Right ventricle myocardium inferior (tissue), 1 donor: ENCODE measurements at regions not wholly inside any gene's neighbourhood (a gene's known extent, or its start where the extent isn't known, plus 50 kb on each side); places are given as distances from the start of the nearest gene placed in this dataset.

Experiments used
- ATAC-seq: fragments of 200-7000 bp; cut with Tn5 transposase; one replicate; pipeline ENCODE4 v1.9.1; 2020; ENCODE audit warnings: mild to moderate bottlenecking, moderate library complexity
- DNase-seq: peaks from one replicate; pipeline ENCODE4 v3.0.0; 2021; ENCODE audit errors: missing footprints
- intact Hi-C: fragments of 100-400 bp; cut with DNase I; formaldehyde crosslinking; loops from one replicate; pipeline ENCODE4 v1.11.0; 2022
- donor health status: DM: no; HTN: yes; CAD: no; lungs with severe emphysema.

DNA sequence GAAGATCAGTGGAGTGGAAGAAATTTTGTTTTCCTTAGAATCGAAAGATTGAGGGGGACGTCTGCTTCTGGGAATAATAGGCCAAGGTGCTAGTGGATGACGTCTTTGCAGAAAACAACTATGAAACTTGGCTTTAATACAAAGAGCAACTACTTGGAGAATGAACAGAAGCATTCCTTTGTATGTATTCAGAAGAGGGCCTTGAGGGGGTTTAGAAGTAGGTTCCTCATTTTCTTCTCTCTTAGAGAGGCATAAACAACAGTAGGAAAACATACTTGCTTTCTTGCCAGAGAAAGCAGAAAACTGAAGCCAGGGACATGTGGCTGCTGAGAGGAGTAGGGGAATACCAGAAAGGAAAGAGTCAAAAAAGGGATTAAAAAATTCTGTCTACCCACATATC lies 167.8 kb downstream of the ZNF330 start:
- DNase-seq (no peak), ATAC-seq (no peak)
- intact Hi-C loops = no loop called here

DNA sequence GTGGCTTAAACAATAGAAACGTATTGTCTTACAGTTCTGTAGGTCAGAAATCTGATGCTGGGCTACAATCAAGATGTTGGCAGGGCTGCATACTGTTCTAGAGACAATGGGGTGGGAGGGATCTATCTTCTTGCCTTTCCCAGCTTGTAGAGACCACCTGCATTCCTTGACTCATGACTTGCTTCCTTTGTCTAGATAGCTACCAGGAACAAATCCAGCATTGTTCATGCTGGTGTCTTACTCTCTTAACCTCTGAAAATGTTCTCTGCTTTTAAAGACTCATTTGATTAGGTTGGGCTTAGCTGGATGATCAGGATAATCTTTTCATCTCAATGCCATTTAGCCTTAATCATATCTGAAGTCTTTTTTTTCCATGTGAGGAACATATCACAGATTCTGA lies 169.0 kb downstream of the ZNF330 start:
- intact Hi-C loops = no loop called here
- no peak for ATAC-seq
- no peak for DNase-seq

DNA sequence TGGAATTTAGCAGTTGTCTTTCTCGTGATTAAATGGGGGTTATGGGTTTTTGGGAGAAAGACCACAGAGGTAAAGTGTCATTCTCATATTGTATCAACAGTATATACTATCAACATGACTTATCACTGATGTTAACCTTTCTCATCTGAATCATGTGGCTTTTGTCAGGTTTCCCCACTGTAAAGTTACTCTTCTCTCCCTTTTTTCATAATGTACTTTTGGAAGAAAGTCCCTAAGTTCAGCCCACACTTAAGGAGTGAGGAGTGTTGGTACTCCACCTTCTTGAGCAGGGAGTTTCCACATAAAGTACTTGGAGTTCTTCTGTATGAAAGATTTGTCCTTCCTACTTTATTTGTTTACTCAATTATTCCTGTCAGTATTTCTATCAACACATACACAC lies 169.9 kb downstream of the ZNF330 start:
- intact Hi-C loops = no loop called here
- DNase-seq = no peak
- no peak for ATAC-seq

DNA sequence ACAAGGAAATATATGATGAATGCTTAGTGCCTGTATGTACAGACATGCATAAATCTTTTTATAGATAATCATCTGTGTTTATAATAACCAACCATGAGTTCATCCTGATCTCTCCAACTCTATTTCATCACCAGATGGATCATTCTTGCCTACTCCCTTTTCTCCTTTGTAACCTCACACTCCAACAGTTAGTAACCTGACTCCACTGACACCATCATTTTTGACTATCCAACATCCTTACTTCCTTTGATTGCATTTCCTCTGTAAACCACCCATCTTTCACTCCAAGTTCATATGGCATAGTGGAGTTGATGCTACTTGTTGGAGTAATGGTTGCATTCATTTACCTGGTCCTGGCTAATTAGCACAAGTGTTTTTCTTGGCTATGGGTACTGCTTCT lies 170.6 kb downstream of the ZNF330 start:
- ATAC-seq = no peak
- intact Hi-C loops = no loop called here
- no peak for DNase-seq

DNA sequence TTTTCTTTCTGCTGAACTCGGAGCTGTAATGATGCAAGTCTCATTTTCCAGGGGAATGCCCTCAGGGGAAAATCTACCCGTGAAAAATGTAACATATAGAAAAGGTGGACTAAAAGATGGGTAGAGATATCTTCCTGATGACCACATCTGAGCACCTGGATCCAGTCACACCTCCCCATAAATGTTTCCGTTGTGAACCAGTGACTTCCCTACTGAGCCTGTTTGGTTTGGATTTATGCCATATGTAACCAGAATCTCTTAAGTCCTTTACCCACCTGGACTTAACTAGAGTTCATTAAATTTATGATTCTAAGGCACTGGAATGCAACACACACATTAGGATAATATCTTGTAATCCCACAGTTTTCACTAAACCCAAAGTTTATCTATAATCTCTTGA lies 171.1 kb downstream of the ZNF330 start:
- intact Hi-C loops = no loop called here
- DNase-seq (no peak), ATAC-seq (no peak)

DNA sequence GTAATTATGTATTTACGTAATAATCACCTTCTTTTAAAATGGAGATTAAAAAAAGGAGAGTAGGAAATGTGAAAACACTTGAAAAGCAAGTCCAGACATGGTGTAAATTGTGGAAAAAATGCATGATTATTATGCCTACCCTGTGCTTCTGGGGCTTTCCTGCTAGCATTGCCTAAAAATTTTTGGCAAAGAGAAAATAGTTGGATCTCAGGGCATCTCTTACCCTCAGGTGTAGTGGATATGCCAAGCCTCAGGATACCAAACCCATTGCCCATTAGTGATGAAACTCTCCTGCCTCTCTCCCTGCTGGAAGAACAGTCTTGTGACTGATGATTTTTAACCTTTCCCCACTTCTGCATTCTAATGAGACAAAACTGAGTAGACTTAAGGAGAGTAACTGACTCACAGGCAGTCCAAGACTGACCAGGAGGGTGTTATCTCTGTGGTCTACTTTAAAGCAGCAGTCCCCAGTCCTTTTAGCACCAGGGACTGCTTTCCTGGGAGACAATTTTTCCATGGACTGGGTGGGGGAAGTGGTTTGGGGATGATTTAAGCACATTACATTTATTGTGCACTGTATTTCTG lies 174.6 kb downstream of the ZNF330 start:
- intact Hi-C loops = no loop called here
- no peak for ATAC-seq

GRCh38 chr4:141395919-141396318 lies 175.2 kb downstream of the ZNF330 start:
- intact Hi-C loops = no loop called here
- ATAC-seq = no peak
- no peak for DNase-seq

More for the DNA sequence above, 174.6 kb downstream of the ZNF330 start:
- no peak for DNase-seq

- intact Hi-C loops = no loop called here
- DNase-seq (no peak), ATAC-seq (no peak)
These were observed 182.0 kb downstream of the ZNF330 start for GRCh38 chr4:141402712-141403111.

DNA sequence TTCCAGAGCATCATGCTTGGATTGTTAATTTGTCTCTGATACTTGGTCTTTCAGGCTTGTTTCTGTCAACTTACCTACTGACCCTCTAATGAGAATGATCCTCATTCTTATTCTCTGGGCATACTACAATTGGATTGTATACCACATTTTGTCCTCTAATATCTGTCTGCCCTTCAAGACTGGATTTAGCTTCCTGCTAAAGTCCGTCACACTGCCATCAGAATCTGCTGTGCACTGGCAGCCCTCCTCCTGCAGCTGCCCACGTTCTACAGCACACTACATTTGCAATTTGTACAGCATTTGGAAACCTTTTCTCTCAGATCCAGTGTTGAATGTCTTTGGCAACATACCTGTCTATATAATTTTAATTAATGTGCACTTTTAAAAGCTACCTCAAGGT lies 183.1 kb downstream of the ZNF330 start:
- intact Hi-C loops = no loop called here
- ATAC-seq (no peak), DNase-seq (no peak)

GRCh38 chr4:141406237-141406636 lies 185.5 kb downstream of the ZNF330 start:
- DNase-seq (no peak), ATAC-seq (no peak)
- intact Hi-C loops = no loop called here

DNA sequence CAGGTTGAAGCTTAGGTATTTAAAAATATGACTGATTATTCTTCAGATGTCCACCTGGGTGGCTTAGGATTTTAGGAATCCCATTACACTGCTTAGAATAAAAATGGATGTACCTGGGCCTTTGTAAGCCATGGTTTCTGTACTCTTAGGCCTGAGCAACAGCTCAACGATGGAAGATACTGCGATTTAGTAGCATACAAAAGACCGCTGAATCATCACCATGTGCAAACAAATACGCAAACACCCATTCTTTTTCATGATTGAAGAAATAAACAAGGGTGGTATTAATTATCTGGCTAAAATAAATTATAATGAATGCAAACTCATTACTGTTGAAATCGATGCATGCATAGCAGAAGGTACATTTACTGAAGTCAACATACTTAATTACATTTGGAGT lies 188.9 kb downstream of the ZNF330 start:
- no peak for ATAC-seq
- no peak for DNase-seq
- intact Hi-C loops = no loop called here

DNA sequence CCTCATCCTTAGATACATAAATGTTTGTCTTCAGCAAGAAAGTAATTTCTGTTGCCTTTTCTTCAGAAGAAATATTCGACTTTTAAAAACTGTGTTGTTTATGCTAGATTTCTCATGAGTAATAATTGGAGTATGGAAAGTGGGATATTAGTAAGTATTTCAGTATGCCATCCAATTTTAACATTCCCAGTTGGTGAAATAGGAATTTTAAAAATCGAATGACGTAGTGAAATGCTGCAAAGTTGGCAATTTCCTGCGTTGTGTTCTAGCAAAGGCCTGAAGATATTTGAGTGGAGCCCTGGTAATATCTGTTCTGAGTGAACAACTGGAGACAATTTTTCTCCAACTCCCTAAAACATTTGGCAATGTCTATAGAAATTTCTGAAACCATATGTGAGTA lies 190.1 kb downstream of the ZNF330 start:
- intact Hi-C loops = no loop called here
- no peak for DNase-seq
- ATAC-seq = no peak

- ATAC-seq (no peak), DNase-seq (no peak)
- intact Hi-C loops = no loop called here
These were observed 191.2 kb downstream of the ZNF330 start for GRCh38 chr4:141411936-141412335.

GRCh38 chr4:141413366-141413765 lies 192.7 kb downstream of the ZNF330 start:
- no peak for ATAC-seq
- intact Hi-C loops = no loop called here

DNA sequence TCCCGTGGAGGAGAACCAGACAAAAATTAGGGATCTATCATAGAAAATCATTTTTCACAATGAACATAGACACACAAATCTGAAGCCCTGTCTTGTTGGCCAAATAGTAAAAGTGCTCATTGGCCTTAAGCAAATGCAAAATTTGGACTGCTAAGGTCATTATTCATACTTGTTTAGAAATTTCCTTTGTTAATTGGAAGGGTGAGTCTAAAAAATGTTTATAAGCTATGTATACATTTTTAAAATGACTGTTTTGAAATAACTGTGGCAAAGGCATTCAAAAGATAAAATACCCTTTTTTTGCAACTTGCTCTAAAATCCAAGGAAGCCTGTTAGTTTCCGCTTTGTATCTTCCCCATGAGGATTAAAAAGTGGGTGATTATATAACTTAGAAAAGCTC lies 195.0 kb downstream of the ZNF330 start:
- DNase-seq = no peak
- intact Hi-C loops = no loop called here
- ATAC-seq = no peak

More at GRCh38 chr4:141413366-141413765, 192.7 kb downstream of the ZNF330 start:
- DNase-seq = no peak

DNA sequence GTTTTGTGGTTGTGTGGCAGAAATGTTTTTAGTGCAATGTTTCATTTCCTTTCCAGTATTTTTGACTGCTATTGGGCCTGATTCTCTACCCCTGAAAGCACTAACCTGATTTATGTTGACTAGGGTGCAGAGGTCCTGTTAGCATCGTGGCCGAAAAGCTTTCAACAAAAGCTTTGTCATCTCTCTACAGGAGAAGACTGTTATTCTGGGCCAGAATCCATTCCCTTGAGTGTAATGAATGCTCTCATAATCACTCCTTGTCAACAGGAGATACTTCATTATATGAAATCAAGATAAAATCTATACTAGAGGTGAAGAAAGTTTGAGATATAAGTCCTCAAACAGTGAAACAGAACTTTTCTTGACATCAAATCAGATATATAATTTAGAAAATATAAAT lies 195.5 kb downstream of the ZNF330 start:
- DNase-seq (no peak), ATAC-seq (no peak)
- intact Hi-C loops = no loop called here

DNA sequence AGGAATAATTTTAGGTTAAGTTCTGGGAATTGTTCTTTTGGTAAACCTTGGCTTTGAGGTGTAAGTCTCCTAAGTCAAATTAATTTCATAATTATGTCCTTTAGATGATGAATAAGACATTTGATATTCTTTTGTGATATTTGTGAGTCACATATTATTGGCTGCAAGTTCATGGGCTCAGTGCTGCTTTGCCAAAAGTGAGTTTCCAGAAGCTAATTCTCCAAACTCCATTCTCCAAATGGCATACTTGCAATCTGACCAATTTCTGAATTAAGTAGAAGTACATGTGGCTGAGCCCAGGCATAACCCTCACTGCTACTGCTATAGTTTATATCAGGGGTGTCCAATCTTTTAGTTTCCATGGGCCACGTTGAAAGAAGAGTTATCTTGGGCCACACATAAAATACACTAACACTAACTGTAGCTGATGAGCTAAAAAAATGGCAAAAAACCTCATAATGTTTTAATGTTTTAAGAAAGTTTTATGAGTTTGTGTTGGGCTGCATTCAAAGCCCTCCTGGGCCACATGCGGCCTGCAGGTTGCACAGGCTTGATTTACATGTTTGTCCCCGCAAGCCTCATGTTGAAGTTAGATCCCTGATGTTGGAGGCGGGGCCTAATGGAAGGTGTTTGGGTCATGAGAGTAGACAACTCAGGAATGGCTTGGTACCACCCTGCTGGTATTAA lies 196.1 kb downstream of the ZNF330 start:
- intact Hi-C loops = no loop called here
- DNase-seq = no peak
- ATAC-seq = no peak

DNA sequence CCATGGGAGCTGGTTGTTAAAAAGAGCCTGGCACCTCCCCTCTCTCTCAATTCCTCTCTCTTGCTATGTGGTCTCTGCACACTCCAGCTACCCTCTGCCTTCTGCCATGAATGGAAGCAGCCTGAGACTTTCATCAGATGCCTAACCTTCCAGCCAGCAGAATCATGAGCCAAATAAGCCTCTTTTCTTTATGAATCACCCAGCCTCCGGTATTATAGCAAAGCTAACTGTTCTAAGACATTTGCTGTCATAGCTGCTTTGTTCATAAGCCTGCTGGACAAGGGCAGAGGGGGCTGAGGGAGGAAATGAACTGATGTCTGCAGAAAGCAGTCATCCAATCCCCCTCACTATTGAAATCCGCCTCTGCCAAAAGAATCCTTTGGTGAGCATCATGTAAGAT lies 196.7 kb downstream of the ZNF330 start:
- intact Hi-C loops = no loop called here
- ATAC-seq (no peak), DNase-seq (no peak)

DNA sequence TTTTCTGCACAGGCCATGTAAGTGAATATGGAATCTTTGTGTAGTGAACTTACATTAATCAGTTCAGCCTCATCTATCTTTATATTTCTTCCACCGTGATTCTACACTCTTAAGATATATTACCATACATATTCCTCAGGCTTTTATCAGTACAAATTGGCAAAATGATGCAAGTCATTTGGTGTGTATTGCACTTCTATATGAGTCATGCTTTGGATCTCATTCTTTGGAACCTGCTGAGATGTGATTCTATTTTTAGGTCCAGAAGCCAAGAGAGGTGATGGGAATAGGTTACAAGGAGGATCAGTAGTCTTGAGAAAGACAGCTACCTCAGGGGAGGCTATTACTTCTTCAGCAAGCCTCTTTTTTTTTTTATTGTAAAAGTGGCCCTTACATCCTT lies 204.4 kb downstream of the ZNF330 start:
- peak; percentile 46 for ATAC-seq
- intact Hi-C loops = no loop called here
- DNase-seq = no peak

- intact Hi-C loops = no loop called here
- ATAC-seq (no peak), DNase-seq (no peak)
These were observed 207.1 kb downstream of the ZNF330 start for GRCh38 chr4:141427726-141428296.

- ATAC-seq (no peak), DNase-seq (no peak)
- intact Hi-C loops = no loop called here
These were observed 206.4 kb upstream of the IL15 start for GRCh38 chr4:141429933-141430332.
